ENCODE measurements at regions not wholly inside any gene's neighbourhood (a gene's known extent, or its start where the extent isn't known, plus 50 kb on each side); places are given as distances from the start of the nearest gene placed in this dataset.

- TF ChIP-seq, protein P1, sequence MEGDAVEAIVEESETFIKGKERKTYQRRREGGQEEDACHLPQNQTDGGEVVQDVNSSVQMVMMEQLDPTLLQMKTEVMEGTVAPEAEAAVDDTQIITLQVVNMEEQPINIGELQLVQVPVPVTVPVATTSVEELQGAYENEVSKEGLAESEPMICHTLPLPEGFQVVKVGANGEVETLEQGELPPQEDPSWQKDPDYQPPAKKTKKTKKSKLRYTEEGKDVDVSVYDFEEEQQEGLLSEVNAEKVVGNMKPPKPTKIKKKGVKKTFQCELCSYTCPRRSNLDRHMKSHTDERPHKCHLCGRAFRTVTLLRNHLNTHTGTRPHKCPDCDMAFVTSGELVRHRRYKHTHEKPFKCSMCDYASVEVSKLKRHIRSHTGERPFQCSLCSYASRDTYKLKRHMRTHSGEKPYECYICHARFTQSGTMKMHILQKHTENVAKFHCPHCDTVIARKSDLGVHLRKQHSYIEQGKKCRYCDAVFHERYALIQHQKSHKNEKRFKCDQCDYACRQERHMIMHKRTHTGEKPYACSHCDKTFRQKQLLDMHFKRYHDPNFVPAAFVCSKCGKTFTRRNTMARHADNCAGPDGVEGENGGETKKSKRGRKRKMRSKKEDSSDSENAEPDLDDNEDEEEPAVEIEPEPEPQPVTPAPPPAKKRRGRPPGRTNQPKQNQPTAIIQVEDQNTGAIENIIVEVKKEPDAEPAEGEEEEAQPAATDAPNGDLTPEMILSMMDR (conservative IDR thresholded peaks at IDR 0.05) = no peak
- H3K27ac ChIP-seq = no peak overlapping the region
These were observed 406.5 kb upstream of the TGFBR2 start for GRCh38 chr3:30199855-30200254.

GRCh38 chr3:30201715-30202114 lies 404.7 kb upstream of the TGFBR2 start:
- TF ChIP-seq, protein P1 (conservative IDR thresholded peaks at IDR 0.05) = no peak
- no peak overlapping the region for H3K27ac ChIP-seq

- H3K27ac ChIP-seq = no peak overlapping the region
- TF ChIP-seq, protein P1 (conservative IDR thresholded peaks at IDR 0.05) = no peak
These were observed 403.1 kb upstream of the TGFBR2 start for GRCh38 chr3:30203301-30203700.

DNA sequence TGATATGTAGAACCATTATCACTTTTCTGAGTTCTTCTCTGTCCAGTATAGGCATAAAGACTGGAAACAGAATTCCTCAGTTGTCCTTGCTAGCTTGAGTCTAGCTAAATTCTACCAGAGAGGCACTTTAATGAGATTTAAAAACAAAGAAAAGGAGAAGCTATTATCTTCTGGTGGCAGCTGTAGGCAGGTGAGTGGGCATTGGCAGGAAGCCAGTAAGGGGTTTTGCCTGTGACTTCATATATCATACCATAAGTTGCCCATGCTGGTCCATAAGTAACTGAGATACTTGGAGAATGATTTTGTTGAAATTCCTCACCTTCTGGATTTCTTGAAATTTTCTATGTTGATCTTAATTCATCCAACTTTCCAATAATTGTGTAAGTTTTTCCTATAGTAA lies 402.3 kb upstream of the TGFBR2 start:
- TF ChIP-seq, protein P1 (conservative IDR thresholded peaks at IDR 0.05) = no peak
- no peak overlapping the region for H3K27ac ChIP-seq

- H3K27ac ChIP-seq = no peak overlapping the region
- TF ChIP-seq, protein P1 (conservative IDR thresholded peaks at IDR 0.05) = no peak
These were observed 400.4 kb upstream of the TGFBR2 start for GRCh38 chr3:30206051-30206450.

DNA sequence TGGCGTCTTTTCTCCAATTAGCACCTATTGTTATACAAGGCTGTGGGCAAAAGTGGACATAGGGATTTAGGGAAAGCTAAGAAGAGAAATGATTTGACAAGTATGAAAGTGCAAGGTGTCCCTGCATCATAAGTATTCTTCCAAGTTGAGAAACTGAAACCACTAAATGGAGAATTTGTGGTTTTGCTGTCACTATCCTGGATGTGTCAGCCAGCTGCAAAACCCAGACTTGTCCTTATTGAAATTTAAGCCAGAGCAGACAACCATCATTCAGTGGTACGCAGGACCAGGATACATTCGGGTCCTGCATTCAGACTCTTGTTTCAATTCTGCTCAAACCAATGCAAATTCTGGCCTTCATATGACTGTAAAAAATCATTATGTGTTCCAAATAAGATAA lies 384.8 kb upstream of the TGFBR2 start:
- H3K27ac ChIP-seq = no peak overlapping the region
- TF ChIP-seq, protein P1 (conservative IDR thresholded peaks at IDR 0.05) = no peak

- TF ChIP-seq, protein P1 (conservative IDR thresholded peaks at IDR 0.05) = no peak
These were observed 384.0 kb upstream of the TGFBR2 start for GRCh38 chr3:30222441-30222840.

DNA sequence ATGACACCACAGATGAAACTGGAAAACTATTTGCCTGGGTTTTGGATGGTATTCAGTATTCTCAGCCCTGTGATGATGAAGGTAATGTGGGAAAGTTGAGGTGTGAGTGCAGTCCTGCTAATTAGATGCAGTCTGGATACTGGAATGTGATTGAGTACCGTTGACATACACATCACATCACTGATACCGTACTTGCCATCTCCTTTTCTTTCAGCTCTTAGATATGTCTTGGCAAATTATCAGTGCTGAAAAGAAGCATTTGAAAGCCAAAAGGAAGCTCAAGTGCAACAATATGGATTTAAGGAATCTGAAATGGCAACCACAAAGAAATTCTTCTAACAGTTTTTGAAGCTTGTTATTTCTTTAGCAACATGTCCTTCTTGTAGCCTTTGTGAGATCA lies 381.4 kb upstream of the TGFBR2 start:
- no peak overlapping the region for H3K27ac ChIP-seq

More at GRCh38 chr3:30222441-30222840, 384.0 kb upstream of the TGFBR2 start:
- H3K27ac ChIP-seq = no peak overlapping the region

More for the DNA sequence above, 381.4 kb upstream of the TGFBR2 start:
- TF ChIP-seq, protein P1 (conservative IDR thresholded peaks at IDR 0.05) = no peak

Measured in VCaP (cell line).